A673 (cell line): ENCODE measurements at regions not wholly inside any gene's neighbourhood (a gene's known extent, or its start where the extent isn't known, plus 50 kb on each side); places are given as distances from the start of the nearest gene placed in this dataset.

ENCODE experiments used
- CTCF ChIP-seq: fragments of 300-800, 200-600 bp; sonication (generic); conservative IDR thresholded peaks from 2 replicates; pipeline ENCODE4 v1.5.1; 2017; ENCODE audit warnings: low read depth, mild to moderate bottlenecking, antibody characterized with exemption, low read length, moderate library complexity, mixed read lengths
- EZH2 ChIP-seq: fragments of 200-600 bp; sonication (generic); IDR thresholded peaks from 2 replicates; pipeline ENCODE4 v1.6.1; 2017; ENCODE audit warnings: borderline replicate concordance, low read depth, mild to moderate bottlenecking, mixed read lengths, antibody characterized with exemption, low read length; ENCODE audit not compliant: poor library complexity, severe bottlenecking

GRCh38 chr13:104485571-104485970 lies 1419.4 kb upstream of the SLC10A2 start:
- TF ChIP-seq CTCF: no peak
- TF ChIP-seq EZH2: no peak
